GM23248 (cell line): ENCODE measurements at regions not wholly inside any gene's neighbourhood (a gene's known extent, or its start where the extent isn't known, plus 50 kb on each side); places are given as distances from the start of the nearest gene placed in this dataset.

ENCODE experiments used
- DNase-seq: peaks from one replicate; pipeline ENCODE4 v3.0.0-alpha.2; 2015
- H2AFZ ChIP-seq: fragments of 200-600 bp; sonication (generic); 2 replicates; pipeline ENCODE4 v1.6.1; 2016; ENCODE audit warnings: antibody characterized with exemption
- H3F3A ChIP-seq: fragments of 200-600 bp; sonication (generic); 2 replicates; pipeline ENCODE4 v1.6.1; 2016; ENCODE audit warnings: mild to moderate bottlenecking, antibody characterized with exemption, mixed run types; ENCODE audit not compliant: insufficient read depth
- H3K27ac ChIP-seq: fragments of 200-600 bp; sonication (generic); 2 replicates; pipeline ENCODE4 v1.5.1; 2016; ENCODE audit warnings: mild to moderate bottlenecking
- H3K27me3 ChIP-seq: fragments of 200-600 bp; sonication (generic); replicated peaks from 2 replicates; pipeline ENCODE4 v1.6.1; 2016; ENCODE audit warnings: mild to moderate bottlenecking; ENCODE audit not compliant: insufficient read depth
- H3K36me3 ChIP-seq: fragments of 200-600 bp; sonication (generic); 2 replicates; pipeline ENCODE4 v1.6.1; 2016; ENCODE audit warnings: low read depth, mild to moderate bottlenecking
- H3K4me1 ChIP-seq: fragments of 200-600 bp; sonication (generic); 2 replicates; pipeline ENCODE4 v1.6.1; 2016; ENCODE audit warnings: mild to moderate bottlenecking; ENCODE audit not compliant: insufficient read depth
- H3K4me2 ChIP-seq: fragments of 200-600 bp; sonication (generic); one replicate; pipeline ENCODE4 v1.6.1; 2016; ENCODE audit warnings: mild to moderate bottlenecking; ENCODE audit not compliant: unreplicated experiment
- H3K4me3 ChIP-seq: fragments of 200-600 bp; sonication (generic); 2 replicates; pipeline ENCODE4 v1.5.1; 2016; ENCODE audit warnings: mild to moderate bottlenecking
- H3K79me2 ChIP-seq: fragments of 200-600 bp; sonication (generic); 2 replicates; pipeline ENCODE4 v1.6.1; 2016; ENCODE audit warnings: mild to moderate bottlenecking; ENCODE audit not compliant: insufficient read depth
- H3K9ac ChIP-seq: fragments of 200-600 bp; sonication (generic); 2 replicates; pipeline ENCODE4 v1.6.1; 2016; ENCODE audit warnings: mild to moderate bottlenecking
- H3K9me2 ChIP-seq: fragments of 200-600 bp; sonication (generic); 2 replicates; pipeline ENCODE4 v1.6.1; 2016; ENCODE audit warnings: mixed run types, mild to moderate bottlenecking, moderate library complexity; ENCODE audit not compliant: insufficient read depth
- H3K9me3 ChIP-seq: fragments of 200-600 bp; sonication (generic); one replicate; pipeline ENCODE4 v1.6.1; 2017; ENCODE audit warnings: low read depth
- H4K20me1 ChIP-seq: fragments of 200-600 bp; sonication (generic); 2 replicates; pipeline ENCODE4 v1.6.0; 2016; ENCODE audit not compliant: insufficient read depth
- EZH2 ChIP-seq: fragments of 200-600 bp; sonication (generic); IDR thresholded peaks from 2 replicates; pipeline ENCODE4 v1.6.1; 2018; ENCODE audit warnings: antibody characterized with exemption, mild to moderate bottlenecking; ENCODE audit not compliant: insufficient read depth, poor library complexity, severe bottlenecking
- EZH2phosphoT487 ChIP-seq: fragments of 200-600 bp; sonication (generic); IDR thresholded peaks from 2 replicates; pipeline ENCODE4 v1.6.1; 2018; ENCODE audit warnings: antibody characterized with exemption, moderate library complexity, mild to moderate bottlenecking, low read depth; ENCODE audit not compliant: insufficient read depth
- WGBS, 2 experiments: methylation state at CpG; one replicate each; pipeline ENCODE4 v1.1.6; 2015 to 2017; ENCODE audit warnings: low lambda C conversion rate in 2 of 2, low coverage in 1 of 2; ENCODE audit errors: missing lambda C conversion rate in 2 of 2; 5-methylcytosine and 5-hydroxymethylcytosine counted together
- in situ Hi-C: fragments of 300-500 bp; cut with MboI; formaldehyde crosslinking; loops from 2 replicates; pipeline ENCODE4 v1.15.0; 2020

DNA sequence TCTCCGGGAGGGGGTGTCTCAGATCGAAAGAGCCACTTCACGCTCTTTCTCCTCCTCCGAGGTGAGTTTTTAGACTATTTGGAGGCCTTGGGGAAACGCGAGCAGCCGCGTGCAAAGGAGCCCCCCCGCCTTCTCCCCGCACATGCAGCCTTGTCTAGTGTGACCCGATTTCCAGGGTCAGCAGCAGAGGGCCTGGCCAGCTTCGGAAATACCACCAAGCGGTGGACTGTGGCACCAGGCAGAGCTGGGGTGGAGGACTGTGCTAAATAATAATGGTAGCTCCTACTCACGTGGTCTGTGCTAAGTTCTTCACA is 79.3 kb upstream of the BCOR start:
- H3K9ac ChIP-seq: peak overlapping the region; percentile 86
- no peaks in the 10 kb centered on the region for H3K36me3 ChIP-seq
- in situ Hi-C loops: no loop called here
- H3K4me2 ChIP-seq: no peak overlapping the region
- H3F3A ChIP-seq: 0 out of 2 replicates have a peak, but pooled peaks cover 6% of the 10 kb centered on the region
- H3K9me3 ChIP-seq: no peaks in the 10 kb centered on the region
- no peaks in the 10 kb centered on the region for H3K79me2 ChIP-seq
- peak overlapping the region; percentile 72 for H3K4me3 ChIP-seq
- no peak for TF ChIP-seq EZH2
- no peak for TF ChIP-seq EZH2phosphoT487
- peak overlapping the region; percentile 77 for H2AFZ ChIP-seq
- H4K20me1 ChIP-seq: no peaks in the 10 kb centered on the region
- H3K4me1 ChIP-seq: peaks cover 4% of the 10 kb centered on the region; the same call in 1 of the 2 replicates
- no peaks in the 10 kb centered on the region for H3K27me3 ChIP-seq
- DNase-seq: peak; percentile 45
- H3K9me2 ChIP-seq: no peaks in the 10 kb centered on the region
- WGBS, 2 experiments: 7 to 20% methylated on average over 1 to 10 of the region's 14 CpGs
- H3K27ac ChIP-seq: peak overlapping the region; percentile 67

- H3K9me3 ChIP-seq: no peaks in the 10 kb centered on the region
- H3K27ac ChIP-seq: peak overlapping the region; percentile 67
- 0 to 1% methylated on average over 6 to 18 of the region's 85 CpGs for WGBS, 2 experiments
- peak overlapping the region; percentile 77 for H2AFZ ChIP-seq
- no peaks in the 10 kb centered on the region for H3K79me2 ChIP-seq
- H4K20me1 ChIP-seq: no peaks in the 10 kb centered on the region
- peak overlapping the region; percentile 72 for H3K4me3 ChIP-seq
- H3K36me3 ChIP-seq: no peaks in the 10 kb centered on the region
- H3K9me2 ChIP-seq: no peaks in the 10 kb centered on the region
- peak; percentile 66 for DNase-seq
- no peaks in the 10 kb centered on the region for H3K27me3 ChIP-seq
- in situ Hi-C loops: no loop called here
- peak overlapping the region; percentile 86 for H3K9ac ChIP-seq
- TF ChIP-seq EZH2 (no peak), EZH2phosphoT487 (no peak)
- 0 out of 2 replicates have a peak, but pooled peaks cover 6% of the 10 kb centered on the region for H3F3A ChIP-seq
- H3K4me2 ChIP-seq: peak overlapping the region; percentile 70
- H3K4me1 ChIP-seq: peaks cover 4% of the 10 kb centered on the region; the same call in 1 of the 2 replicates
These were observed 78.8 kb upstream of the BCOR start for GRCh38 chrX:40176351-40177116.

DNA sequence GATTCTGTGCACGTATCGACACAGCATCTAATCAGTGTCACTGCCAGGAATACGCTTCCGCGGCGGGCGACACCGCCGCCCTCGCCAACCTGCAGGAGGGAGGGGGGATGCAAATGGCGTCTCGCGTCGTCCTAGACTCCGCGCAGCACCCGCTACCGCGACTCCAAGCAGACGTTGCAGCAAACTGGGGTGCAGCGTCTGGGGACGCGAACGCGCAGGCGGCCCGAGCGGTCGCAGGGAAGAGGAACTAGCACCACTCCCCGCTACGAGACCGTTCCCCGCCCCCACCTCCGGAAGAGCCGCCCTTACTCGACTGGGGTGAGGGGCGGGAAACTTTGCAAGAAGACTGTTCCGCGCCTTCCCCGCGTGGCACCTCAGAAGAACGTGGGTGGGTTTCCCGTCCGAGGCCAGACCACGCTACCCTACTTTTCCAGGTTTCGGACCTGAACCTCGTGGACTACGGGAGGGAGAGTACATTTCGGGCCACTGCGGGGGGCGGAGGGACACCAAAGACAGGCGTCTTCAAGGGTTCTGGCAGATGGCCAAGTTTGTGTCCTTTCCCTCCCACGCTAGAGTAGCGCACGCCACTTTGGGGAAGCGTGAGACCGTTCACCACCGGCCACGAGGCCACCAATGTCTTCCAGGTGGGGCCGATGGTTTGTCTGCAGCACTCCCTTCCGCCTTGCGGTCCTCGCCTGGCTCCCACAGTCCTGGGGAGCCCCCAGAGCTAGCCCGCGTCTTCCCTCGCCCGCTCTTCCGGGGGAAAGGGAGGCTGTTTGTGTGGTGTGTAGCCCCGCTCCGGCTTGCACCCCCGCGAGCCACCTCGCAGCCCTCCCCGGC is 78.0 kb upstream of the BCOR start:
- Histone ChIP-seq H3K27me3 (no peaks in the 10 kb centered on the region), H3K9me2 (no peaks in the 10 kb centered on the region), H3K79me2 (no peaks in the 10 kb centered on the region), H3K4me1 (peaks cover 12% of the 10 kb centered on the region), H3K9ac (peak overlapping the region; percentile 86), H3K27ac (peak overlapping the region; percentile 67), H2AFZ (peak overlapping the region; percentile 77), H3K4me3 (peak overlapping the region; percentile 72), H3K9me3 (no peaks in the 10 kb centered on the region), H3K4me2 (peak overlapping the region; percentile 70), H3F3A (0 out of 2 replicates have a peak, but pooled peaks cover 6% of the 10 kb centered on the region), H3K36me3 (no peaks in the 10 kb centered on the region), H4K20me1 (no peaks in the 10 kb centered on the region)
- WGBS, 2 experiments: 1 to 2% methylated on average over 30 to 44 of the region's 74 CpGs
- in situ Hi-C loops: no loop called here
- TF ChIP-seq EZH2phosphoT487 (no peak), EZH2 (no peak)
- DNase-seq: peak; percentile 75

DNA sequence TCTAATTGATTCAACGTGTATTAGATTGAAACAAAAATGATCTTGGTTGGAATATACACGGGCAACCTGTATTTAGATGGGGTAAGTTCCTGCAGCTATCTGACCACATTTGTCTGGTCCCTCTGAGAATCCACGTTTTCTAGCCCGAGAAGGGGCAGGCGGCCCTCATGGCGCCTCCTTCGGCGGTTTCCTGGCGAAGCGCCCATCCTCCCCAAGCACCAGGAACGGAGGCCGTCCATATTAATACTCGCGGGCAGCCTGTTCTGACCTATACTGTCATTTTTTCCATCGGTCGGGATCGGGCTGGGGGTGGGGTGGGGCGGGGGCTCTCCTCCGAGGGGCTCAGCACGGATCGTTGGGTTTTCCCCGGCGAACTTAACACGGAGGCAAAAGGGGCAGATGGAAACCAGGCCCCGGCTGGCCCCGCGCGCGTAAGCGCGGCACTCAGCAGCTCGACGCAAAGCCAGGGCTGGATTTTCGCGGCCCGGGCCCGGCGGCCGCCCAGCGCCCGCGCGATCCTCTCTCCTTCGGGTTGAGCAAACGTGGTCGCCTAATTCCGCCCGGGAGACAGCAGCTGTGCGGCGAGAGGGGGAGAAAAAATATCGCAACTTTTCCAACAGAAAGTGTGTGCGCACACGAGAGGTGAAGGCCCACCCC is 77.2 kb upstream of the BCOR start:
- TF ChIP-seq EZH2 (no peak), EZH2phosphoT487 (no peak)
- 0% methylated on average over 23 to 25 of the region's 53 CpGs for WGBS, 2 experiments
- Histone ChIP-seq H3K36me3 (no peaks in the 10 kb centered on the region), H3F3A (peaks cover 6% of the 10 kb centered on the region; the same call in 1 of the 2 replicates), H3K9me2 (no peaks in the 10 kb centered on the region), H4K20me1 (no peaks in the 10 kb centered on the region), H3K27me3 (no peaks in the 10 kb centered on the region), H3K9ac (peak overlapping the region; percentile 86), H3K4me3 (peak overlapping the region; percentile 72), H3K4me1 (peaks cover 12% of the 10 kb centered on the region), H3K27ac (peak overlapping the region; percentile 67), H3K79me2 (no peaks in the 10 kb centered on the region), H2AFZ (peak overlapping the region; percentile 77), H3K4me2 (peak overlapping the region; percentile 70), H3K9me3 (no peaks in the 10 kb centered on the region)
- DNase-seq: peak; percentile 72
- in situ Hi-C loops: no loop called here
